ENCODE measurements at regions not wholly inside any gene's neighbourhood (a gene's known extent, or its start where the extent isn't known, plus 50 kb on each side); places are given as distances from the start of the nearest gene placed in this dataset.

DNA sequence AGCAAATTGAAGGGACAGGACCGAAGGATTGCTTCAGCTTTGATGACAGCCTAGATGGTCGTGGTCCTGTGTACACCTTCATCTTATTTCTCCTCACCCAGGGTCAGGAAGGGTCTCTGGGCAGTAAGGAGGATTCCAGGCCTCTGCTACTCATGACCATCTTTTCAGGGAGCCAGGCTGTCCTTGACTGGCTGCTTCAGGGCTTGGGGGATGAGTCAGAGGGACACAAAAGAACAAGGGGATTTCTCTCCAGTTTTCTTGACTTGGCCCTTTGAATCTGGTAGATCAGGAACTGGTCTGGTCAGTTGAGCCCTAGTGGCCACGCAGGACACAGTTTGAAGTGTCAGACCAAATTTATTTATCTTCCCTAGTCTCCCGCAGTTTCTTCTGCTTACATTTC lies 402.1 kb upstream of the CHD6 start:
- DNase-seq (ENCODE audit: low read depth): no peak

DNA sequence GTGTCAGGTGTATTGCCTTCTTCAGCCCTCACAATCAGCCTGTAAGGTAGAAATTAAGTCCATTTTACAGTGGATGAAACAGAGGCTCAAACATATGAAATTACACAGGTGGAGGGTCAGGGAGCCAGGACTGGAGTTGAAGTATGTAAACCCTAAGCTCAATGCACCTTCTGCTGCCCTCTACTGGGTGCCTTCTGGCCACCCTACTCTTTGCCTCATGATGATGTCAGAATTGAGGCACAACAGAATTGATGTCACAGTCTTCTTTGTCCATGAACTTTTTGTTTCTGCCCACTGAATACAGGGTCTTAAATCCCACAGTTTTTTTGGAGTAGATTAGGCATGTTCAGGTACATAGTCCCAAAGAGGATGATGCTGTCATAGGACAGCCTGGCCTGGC lies 400.8 kb upstream of the CHD6 start:
- DNase-seq (ENCODE audit: low read depth): no peak

- DNase-seq (ENCODE audit: low read depth): no peak
Observed at GRCh38 chr20:42010090-42010489, 391.9 kb upstream of the CHD6 start.

DNA sequence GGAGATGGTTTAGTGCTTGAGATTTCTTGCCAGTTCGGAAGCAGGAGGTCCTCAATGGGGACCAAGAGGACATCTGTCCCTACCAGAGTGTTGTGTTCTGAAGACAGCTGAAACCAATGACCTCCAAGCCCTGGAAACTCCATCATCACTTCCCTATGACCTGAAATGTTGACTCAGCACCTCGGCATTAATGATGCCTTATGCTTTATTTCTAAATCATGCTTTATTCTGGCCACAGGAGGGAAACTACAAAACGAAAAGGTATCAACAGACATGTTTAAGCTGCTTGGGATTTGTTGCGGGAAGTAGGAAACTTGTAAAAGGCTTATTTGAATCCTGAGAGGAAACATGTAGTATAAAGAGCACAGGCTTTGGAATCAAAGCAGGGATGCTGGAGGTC lies 389.1 kb upstream of the CHD6 start:
- DNase-seq (ENCODE audit: low read depth): no peak

- no peak for DNase-seq (ENCODE audit: low read depth)
Observed at GRCh38 chr20:42005211-42005610, 387.0 kb upstream of the CHD6 start.

DNA sequence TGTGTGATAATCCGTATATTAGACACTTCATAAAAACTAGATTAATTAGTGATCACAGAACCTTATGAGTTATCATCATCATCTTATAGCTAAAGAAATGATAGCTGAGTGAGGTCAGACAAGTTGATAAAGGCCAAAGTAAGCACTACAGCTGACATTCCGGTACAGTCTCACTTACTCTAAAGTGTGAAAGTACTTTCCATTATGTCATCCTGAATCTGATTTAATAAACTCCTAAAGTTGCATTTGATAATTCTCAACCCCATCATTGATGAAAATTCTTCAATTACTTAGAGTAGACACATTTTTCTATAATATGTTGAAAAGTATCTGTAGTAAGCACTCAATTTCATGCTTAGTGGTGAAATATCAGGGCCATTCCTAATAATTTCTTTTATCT lies 385.2 kb upstream of the CHD6 start:
- no peak for DNase-seq (ENCODE audit: low read depth)

DNA sequence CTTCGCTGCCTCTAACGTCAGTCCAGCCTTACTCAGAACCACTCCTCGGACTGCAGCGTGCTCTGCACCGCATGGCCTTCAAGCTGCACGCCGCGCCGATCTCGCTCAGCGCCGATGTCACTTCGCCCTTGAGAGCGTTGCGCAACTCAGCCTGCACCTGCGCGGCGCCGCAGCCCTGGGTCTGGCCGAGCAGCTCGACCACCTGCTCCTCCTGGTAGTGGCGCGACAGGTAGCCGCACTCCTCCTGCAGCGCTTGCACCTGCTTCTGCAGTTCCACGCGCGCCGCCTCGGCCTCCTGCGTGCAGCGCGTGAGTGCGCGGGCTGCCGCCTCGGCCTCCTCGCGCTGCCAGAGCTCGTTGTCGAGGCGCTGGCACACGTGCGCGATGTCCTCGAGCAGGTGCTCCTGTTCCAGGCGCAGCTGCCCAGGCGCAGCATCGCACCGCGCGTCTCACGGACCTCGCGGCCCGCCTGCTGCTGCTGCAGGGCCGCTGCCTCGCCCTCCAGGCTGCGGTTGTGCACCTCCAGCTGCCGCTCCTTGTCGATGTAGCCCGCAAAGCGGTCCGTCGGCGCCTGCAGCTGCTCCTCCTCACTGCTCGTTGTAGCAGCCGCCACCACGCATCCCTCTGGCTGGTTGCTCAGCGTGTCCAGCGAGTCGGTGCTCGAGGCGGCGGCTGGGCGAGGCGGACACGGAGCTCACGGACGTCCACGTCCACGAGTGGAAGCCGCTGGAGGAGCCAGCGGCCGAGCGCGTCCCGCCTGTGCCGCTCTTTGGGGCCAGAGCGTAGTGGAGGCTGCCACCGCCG lies 380.6 kb upstream of the CHD6 start:
- no peak for DNase-seq (ENCODE audit: low read depth)

DNA sequence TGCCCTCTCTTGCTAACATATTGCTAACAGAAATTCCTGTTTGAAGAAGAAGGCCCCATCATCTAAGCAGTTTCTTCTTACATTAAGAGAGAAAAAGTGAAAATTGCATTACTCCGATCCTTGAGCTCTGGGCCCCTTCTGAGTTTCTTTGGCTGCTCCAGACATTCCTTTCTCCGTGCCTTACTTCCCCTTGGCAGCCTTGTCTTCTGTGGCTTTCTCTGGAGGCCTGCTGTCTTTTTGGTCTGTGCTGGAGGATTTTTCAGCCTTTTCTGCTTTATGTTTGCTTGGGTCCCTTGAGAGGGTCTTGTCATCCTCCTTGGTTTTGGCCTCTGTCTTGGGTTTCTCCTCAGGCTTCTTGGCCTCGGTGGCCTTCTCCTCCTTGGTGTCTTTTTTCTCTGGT lies 378.8 kb upstream of the CHD6 start:
- DNase-seq (ENCODE audit: low read depth): no peak

DNA sequence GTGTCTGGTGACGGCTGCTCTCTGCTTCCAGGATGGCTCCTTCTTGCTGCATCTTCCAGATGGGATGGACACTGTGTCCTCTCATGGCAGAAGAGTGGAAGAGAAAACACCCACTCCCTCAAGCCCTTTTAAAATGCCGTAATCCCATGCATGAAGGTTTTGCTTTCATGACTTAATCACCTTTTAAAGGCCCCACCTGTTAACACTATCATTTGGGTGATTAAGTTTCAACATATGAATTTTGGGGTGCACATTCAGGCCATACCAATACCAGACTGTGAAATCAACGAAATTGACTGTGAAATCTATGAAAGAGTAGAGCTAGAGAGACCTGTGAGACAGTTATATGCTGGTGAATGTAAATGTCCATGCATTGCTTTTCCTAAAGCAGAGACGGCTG lies 374.3 kb upstream of the CHD6 start:
- DNase-seq (ENCODE audit: low read depth): no peak

DNA sequence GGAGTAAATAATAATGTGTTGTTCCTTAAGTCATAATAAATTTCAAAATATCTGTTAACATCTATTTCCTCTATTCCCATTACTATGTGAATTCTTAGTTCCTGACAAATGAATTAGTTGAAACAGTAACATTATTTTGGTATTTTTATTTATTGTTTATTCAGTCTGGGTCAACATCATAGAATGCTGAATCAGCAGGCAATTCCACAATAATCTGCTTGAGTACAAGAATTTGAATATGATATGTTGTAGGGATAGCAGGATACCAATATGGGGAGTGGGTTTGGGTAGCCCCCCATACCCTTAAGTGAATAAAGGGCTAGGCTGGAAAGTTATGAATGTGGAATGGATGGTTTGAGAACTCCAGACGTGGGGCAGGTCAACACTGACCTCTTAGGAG lies 373.2 kb upstream of the CHD6 start:
- DNase-seq (ENCODE audit: low read depth): no peak

GRCh38 chr20:41989935-41990635 lies 371.9 kb upstream of the CHD6 start:
- no peak for DNase-seq (ENCODE audit: low read depth)

GRCh38 chr20:41989039-41989679 lies 371.0 kb upstream of the CHD6 start:
- no peak for DNase-seq (ENCODE audit: low read depth)

DNA sequence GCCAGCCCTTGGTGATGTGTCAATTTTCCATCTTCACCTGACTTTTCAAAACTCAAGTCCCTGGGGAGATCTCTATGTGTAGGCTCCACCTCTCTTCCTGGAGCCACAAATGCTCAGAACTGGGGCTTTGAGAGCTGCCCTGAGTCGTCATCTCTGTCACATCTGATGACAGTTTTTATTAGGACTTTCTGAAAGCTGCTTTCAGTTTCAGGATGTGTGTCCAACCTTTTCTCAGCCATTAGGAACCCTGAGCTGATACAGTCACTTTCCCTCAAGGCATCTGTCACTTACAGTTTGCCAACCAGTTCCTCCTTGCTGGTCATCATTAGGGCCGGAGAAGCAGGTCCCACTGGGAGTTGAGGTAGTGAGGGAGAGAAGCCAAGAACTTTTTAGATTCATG lies 365.9 kb upstream of the CHD6 start:
- no peak for DNase-seq (ENCODE audit: low read depth)

DNA sequence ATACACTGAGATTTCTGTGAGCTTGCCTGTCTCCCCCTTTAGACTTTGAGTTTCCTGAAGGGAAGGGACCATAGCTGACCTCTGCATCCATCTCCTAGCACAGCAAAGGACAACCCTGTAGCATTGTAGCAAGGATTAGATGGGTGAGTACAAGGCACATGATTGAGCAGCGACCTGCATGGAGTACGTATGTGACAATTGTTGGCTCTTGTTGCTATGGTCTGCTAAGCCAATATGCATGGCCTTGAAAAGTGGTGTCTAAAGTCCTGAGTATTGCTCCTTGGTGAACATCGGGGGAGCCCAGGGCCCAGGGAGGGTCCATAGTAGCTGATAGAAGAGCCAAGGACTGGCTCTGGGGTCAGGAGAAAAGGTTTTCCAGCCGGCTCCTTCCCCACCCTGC lies 365.0 kb upstream of the CHD6 start:
- DNase-seq (ENCODE audit: low read depth): no peak

- DNase-seq (ENCODE audit: low read depth): no peak
Observed at GRCh38 chr20:41981746-41982145, 363.6 kb upstream of the CHD6 start.

DNA sequence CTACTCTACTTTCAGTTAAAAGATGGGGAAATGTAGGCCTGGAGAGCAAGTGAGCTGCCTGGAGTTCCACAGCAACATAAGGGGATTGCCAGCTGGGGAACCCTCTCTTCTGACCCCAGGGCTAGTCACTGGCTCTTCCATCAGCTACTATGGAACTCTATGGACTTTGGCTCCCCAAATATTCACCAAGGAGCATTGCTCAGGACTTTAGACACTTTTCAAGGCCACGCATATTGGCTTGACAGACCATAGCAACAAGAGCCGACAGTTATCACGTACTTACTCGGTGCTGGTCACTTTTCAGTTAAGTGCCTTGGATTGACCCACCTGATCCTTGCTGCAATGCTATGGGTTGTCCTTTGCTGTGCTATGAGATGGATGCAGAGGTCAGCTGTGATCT lies 360.7 kb upstream of the CHD6 start:
- no peak for DNase-seq (ENCODE audit: low read depth)

DNA sequence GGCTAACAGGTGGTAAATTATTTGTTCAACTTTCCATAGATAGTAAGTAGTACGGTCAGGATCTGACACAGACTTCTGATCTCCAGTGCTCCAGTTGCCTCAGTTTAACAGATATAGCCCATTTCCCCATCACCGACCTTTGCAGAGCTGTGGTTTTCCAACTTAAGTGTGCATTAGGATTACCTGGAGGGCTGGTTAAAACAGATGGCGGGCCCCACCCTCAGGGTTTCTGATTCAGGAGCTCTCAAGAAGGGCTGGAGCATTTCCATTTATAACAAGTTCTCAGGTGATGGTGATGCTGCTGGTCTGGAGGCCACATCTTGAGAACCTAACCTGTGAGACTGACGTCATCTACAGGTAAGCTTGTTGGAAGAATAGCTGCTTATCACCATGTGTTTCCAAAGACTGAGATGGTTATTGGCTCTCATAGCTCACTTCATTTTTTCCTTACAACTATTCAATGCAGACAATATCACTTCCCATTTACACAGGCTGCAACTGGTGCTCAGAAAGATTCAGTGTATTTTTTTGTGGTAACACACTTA lies 360.1 kb upstream of the CHD6 start:
- DNase-seq (ENCODE audit: low read depth): no peak

- no peak for DNase-seq (ENCODE audit: low read depth)
Observed at GRCh38 chr20:41969656-41970055, 351.5 kb upstream of the CHD6 start.

- DNase-seq (ENCODE audit: low read depth): no peak
Observed at GRCh38 chr20:41960166-41960565, 342.0 kb upstream of the CHD6 start.

DNA sequence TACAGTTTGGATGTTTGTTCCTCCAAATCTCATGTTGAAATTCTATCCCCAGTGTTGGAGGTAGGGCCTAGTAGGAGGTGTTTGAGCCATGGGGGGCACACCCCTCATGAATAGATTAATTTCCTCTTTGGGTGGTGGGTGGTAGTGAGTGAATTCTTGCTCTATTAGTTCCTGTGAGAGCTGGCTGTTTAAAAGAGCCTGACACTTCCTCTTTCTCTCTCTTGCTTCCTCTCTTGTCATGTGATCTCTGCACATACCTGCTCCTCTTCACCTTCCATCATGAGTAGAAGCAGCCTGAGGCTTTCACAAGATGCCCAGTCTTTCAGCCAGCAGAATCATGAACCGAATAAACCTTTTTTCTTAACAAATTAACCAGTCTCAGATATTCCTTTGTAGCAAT lies 340.2 kb upstream of the CHD6 start:
- DNase-seq (ENCODE audit: low read depth): no peak

GRCh38 chr20:41956338-41957074 lies 338.3 kb upstream of the CHD6 start:
- DNase-seq (ENCODE audit: low read depth): no peak

DNA sequence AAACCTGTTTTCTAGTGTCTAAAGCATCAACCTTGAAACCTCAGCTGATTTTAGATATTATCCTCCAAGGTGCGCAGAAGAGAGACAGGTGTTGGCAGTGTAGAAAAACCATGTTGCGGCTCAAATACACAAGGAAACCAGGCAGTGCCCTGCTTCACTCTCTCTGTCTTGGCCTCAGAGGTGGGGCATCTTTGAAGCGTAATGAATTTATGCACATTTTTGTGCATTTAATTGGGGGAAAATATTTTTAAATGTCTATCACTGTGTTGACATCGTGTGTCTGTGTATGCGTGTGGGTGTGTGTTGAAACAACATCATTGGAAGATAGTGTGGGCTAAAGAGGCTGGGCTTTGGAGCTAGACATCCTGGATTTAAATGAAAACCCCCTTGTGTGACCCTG lies 334.0 kb upstream of the CHD6 start:
- no peak for DNase-seq (ENCODE audit: low read depth)
